Colon (tissue), 2 donors: ENCODE measurements at regions not wholly inside any gene's neighbourhood (a gene's known extent, or its start where the extent isn't known, plus 50 kb on each side); places are given as distances from the start of the nearest gene placed in this dataset.

Experiments used
- FAIRE-seq: peaks from 2 replicates; lab custom pipeline; 2012; peaks lifted over from hg19 to GRCh38; lab: Jason Lieb, UNC
- donor health status: control.
- donor health status: control.

DNA sequence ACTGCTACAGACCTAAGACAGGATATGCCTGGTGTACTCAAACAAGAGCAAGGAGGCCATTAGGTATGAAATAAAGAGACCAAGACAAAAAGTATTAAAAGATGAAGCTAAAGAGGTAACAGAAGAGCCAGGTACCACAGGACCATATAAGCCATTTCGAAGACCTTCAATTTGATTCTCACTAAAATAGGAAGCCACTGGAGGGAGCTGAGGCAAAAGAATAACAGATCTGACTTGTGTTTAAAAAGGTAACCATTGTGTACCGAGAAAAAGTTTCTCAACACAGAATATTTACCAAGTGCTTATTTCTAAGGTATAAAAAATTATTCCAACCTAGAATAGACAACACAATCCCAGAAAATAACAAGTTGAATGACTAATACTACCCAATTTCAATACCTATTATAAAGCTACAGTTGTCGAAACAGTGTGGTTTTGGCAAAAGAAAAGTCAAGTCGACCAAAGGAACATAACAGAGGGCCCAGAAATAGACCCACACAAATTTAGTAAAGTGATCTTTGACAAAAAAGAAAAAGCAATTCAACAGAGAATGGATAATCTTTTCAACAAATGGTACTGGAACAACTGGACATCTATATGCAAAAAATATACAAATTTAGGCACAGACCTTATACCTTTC lies 125.3 kb upstream of the DST start:
- FAIRE-seq: no peak

DNA sequence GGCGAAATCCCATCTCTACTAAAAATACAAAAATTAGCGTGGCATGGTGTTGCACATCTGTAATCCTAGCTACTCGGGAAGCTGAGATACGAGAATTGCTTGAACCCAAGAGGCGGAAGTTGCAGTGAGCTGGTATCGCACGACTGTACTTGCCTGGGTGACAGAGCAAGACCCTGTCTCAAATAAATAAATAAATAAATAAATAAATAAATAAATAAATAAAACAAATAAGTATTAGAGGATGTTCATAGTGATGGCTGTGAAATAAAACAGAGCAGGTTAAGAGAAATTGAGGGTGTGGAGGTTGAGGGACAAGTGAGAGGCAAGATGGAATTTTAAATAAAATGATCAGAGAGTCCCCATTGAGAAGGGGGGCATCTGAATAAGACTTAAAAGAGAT lies 124.7 kb upstream of the DST start:
- FAIRE-seq: no peak

DNA sequence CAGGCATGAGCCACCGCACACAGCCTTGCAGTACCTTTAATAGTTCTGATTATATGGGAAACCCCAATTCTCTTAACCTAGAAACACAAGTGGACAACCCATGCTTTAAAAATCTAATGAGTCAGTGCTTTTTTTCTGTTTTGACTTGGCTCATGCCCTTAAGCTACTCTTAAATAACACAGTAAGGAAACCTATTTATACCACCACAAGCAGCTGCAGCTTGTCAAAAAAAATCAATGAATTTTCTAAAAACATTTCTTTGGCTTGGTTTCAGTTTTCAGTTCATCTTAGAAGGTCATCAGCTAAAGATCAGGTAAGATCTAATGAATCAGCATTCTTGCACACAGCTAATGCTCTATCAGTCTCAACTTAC lies 124.1 kb upstream of the DST start:
- FAIRE-seq: no peak

DNA sequence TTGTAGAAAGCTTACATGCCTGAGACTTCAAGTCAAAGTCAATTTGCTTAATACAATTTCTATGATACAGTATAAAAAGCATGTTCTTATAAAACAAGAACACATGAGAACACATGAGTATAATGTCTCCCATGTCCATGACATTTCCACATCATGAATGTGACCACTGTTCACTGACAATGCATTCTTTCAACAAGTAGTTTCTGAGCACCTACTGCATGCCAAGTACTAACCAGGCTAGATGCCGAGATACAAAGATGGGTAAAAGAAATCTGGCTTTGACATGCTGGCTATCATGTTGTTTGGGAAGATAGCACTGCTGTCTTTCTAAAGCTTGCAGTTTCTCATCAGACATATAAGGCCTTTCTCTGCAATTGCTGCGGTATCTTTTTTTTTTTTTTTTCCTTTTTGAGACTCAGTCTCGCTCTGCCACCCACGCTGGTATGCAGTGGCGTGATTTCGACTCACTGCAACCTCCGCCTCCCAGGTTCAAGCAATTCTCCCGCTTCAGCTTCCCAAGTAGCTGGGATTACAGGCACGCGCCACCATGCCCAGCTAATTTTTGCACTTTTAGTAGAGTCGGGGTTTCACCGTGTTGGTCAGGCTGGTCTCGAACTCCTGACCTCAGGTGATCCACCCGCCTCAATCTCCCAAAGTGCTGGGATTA lies 123.6 kb upstream of the DST start:
- FAIRE-seq: no peak

DNA sequence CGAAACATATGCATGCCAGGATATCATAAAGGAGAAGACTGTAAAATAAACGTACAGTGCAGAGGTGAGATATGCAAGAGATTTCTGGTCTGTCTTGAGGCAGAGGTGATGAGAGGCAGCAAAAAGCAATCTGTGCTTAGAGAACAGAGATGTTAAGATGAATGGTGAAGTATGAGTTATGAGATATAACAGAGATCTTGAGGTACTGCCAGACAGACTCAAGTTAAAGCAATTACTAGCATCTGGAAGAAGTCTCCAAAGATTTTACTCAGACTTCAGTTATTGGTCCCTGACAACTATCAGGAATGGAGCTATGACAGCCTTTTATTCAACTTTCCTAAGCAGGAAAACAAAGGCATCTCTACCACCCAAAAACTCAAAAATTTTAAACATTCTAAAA lies 122.8 kb upstream of the DST start:
- no peak for FAIRE-seq

DNA sequence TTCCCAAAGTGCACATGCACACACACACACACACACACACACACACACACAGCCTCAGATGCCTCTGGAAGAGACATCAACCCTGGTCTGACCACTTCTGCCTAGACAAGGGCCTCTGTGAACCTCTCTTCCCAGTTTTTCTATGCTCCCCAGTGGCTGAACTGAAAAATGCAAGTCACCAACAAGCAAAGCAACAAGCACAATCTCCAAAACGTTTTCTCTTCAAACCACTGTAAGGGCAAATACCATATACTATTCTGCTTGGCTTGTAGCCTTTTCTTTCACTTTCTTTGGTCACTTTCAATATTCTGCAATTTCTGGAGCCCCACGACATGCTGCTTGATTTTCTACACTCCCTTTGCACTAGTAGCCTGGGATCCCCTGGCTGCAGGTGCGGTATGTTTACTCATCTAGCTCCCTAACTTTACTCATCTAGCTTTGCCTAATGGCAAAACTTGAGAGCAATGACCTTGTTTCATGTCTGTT lies 121.4 kb upstream of the DST start:
- FAIRE-seq: no peak

DNA sequence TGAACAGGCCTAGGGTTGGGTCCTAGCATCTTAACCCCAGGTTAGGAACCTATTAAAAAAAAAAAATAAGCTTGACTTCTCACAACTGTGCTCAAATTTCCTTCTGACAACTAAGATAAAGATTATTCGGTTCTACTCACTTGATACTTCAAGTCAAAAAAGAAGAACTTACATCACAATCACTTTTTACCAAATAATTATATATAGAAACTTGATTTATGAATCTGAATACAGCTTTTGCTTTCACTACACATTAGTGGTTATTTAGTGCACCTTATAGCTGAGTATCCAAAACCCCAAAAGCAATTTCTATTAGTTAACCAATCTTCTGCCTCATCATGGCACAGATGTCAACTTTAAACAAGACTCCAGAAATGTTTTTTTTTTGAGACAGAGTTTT lies 119.0 kb upstream of the DST start:
- FAIRE-seq: no peak

DNA sequence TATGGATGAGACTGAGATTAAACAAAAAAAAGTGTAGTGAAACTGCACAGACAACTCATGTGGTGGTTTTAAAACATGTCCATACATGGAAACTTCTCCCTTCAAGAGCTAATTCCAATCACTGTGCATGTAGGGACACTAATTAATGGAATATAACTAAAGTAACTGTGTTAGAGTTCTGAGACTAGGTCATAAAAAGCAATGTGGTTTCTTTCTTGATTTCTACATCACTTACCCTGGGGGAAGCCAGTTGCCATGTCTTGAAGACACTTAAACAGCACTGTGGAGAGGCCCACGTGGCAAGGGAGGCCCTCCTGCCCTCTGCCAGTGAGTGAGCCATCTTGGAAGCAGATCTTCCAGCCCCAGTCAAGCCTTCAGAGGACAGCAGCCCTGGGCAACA lies 118.2 kb upstream of the DST start:
- no peak for FAIRE-seq

DNA sequence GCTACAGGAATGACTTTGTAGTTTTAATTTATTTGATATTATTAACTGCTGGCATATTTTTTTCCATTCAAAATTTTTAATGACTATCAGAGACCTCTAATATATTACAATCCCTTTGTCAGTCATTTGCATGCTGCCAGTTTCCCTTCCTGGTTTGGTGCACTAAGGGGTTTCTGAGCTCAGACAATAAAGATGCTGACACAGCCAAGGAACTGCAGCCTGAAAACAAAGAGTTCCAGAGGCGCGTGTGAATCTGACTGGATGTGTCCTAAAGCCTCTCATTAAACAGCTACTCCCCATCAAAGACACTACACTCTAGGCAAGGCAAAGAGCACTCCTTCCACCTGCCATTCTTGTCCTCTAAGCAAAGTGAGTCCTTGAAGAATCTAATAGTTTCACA lies 116.8 kb upstream of the DST start:
- FAIRE-seq: no peak

DNA sequence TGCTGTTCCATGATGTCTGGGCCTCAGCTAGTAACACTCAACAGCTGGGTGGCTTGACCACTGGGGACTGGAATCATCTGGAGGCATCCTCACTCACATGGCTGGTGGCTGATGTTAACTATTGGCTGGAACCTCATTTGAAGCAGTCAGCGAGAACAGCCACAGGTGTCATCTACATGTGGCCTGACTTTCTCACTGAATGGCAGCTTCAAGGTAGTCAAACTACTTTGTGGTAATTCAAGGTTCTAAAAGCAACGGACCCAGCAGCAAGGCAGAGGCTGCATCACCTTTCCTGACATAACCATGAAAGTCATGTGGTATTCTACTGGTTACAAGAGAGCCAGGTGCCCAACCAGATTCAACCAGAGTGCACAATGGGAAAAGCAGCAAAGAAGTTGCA lies 115.9 kb upstream of the DST start:
- FAIRE-seq: no peak

DNA sequence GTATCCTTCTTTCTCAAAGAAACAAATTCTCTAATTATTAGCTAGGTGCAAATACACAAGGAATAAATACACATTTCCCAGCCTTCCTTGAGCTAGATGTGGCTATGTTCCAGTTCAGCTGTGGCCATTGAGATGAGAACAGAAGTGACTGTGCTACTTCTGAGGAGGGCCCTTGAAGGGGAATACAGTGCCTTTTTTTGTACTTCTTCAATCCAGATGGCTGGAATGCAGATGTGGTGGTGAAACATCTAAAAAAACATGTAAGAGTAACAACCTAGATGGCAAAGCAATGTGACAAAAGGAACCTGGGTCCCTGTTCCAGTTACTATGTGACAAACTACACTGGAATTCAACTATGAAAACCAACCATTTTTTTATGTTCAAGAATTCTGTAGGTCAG lies 115.4 kb upstream of the DST start:
- no peak for FAIRE-seq

DNA sequence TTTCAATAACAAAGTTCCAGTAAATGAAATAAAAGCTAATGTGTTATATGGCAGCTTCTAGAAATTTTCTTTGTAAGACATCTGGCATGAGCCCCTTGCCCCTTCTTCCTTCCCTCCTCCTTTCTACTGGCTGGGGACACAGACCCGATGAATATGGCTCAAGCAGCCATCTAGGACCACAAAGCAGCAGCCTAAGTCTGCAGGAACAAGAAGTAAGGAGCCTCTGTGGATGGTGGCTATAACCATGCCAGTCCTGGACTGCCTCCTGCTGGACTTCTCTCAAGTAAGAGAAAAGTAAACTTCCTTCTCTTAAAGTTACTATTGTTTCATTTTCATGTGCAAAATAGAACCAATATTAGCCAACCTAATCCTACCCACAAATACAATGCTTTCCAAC lies 114.9 kb upstream of the DST start:
- no peak for FAIRE-seq

DNA sequence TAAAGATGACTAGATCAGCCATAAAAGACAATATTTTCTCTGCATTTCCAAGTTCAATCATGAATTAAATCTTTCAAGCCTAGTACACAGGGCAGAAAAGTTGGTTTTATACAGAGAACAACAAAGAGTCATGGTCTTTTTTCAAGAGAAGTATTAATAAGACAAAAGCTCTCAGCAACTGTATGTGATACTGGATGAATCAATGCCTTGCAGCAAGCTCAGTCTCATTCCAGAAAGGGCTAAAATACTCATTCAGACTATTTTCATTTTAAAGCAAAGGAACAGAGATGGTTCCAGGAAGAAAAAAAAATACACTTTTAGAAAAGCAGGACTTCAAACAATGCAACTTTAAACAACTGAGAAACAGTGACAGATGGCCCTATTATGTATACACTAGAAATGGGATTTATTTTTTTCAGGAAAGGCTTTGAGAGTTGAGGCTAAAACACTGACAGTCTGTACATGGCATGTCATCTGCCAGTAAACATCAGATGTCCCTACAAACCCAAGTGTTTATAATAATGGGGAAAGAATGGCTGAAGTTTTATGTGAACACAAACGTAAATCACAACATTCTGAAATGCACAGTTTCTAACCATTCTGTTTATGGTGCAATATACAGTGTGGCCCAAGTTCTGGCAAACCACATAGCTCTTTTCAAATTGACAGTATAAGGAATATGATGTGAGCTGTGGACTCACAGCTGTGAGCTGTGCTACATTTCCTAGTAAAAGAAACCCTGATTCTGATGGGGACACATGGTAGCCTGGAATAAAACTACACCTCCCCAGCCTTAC lies 114.3 kb upstream of the DST start:
- FAIRE-seq: no peak

DNA sequence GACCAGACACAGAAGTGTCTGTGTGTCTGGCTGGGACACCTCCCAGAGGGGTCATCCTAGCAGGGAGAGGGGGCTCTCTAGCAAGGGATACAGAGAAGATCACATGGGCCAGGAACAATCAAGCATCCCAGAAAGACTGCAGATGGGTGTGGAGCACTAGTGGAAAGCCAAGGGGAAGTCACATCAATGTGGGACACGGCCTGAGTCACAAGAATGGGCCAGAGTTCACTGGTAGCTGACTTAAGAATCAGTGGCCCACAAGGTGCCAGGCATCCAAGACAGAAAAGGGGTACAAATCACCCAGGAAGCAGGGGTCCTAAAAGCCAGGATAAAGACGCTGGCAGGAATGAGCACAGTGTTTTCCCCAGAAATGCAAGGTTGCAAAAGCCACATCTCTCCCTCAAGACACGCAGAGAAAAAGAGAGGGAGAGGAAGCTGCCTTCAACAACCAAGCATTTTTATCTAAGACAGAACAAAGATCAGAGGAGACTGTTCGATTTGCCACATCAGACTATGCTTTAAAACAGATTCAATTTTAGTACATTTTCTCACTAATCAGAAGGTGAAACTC lies 113.6 kb upstream of the DST start:
- no peak for FAIRE-seq

DNA sequence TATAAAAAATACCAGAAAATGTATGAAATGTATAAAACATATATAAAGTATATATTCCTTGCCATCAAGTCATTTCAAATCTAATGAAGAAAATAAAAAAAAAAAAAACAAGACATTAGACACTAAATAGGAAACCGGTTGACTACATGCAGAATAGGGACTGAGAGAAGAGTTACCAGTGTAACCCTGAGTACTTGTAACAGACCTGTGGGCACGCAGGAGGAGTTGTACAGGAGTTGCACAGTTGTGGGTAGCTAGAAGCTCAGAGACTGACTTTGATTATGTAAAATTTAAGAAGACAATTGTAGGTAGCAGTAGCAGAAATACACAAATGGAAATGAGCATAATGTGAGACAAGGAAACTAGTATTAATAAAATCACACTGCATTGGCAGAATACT lies 112.4 kb upstream of the DST start:
- FAIRE-seq: no peak

DNA sequence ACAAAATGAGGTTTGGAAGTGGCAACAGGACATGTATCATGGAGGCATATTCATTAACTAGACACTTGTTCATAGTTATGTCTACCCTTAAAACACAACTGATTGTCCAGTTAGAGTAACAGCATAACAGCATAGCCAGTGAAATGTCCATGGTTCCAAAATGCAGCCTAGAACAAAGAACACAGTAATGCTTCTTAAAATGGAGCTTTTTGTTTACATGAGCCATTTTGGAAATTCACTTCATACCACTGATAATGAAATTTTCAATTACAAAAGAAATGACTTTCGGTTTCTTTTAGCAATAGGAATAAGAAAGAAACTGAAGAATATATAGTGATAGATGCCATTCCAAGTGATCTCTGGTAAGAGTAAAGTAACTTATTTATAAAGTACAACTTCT lies 111.1 kb upstream of the DST start:
- no peak for FAIRE-seq

DNA sequence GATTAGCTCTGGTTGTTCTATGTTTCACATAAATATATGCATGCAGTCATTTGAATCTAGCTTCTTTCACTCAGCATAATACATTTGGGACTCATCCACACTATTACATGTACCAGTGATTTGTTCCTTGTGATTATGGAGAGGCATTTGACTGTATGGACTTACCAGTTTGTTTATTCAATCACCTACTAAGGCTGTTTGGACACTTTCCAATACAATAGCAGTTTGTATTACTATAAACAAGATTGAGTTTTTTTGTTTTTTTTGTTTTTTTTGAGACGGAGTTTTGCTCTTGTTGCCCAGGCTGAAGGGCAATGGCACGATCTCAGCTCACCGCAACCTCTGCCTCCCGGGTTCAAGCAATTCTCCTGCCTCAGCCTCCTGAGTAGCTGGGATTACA lies 109.8 kb upstream of the DST start:
- no peak for FAIRE-seq

DNA sequence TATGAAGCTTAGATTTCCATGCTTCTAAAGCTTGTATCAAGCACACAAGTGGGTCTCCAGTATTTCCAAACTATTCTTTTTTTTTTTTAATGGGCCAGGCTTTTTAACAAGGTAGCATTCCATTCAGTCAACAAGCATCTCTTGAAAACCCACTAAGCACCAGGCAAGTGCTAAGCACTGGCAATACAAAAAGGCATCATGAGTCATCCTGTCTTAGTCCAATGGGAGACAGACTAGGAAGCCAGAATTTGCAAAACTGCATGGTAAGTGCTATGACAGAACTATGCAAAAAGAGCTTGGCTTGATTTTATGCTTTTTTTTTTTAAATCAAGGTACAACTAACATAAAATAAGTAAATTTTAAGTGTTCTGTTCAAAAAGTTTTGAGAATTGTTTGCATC lies 109.3 kb upstream of the DST start:
- no peak for FAIRE-seq

DNA sequence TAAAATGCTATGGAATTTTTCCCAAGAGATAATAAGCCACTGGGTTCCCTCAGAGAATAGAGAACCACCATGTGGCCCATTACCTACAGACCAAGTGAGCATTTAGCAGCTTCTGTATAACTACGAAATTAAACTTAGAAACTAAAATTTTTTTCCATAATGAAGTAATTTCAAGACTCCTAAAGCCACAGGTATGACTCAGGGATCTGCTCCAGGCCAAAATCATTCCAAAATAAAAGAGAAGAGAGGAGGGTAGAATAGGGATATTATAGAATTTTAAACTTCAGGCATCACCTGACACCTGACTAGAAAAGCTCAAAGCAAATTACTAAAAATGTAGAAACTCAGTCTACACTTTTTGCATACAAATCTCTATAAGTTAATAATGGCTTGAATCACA lies 108.9 kb upstream of the DST start:
- no peak for FAIRE-seq

DNA sequence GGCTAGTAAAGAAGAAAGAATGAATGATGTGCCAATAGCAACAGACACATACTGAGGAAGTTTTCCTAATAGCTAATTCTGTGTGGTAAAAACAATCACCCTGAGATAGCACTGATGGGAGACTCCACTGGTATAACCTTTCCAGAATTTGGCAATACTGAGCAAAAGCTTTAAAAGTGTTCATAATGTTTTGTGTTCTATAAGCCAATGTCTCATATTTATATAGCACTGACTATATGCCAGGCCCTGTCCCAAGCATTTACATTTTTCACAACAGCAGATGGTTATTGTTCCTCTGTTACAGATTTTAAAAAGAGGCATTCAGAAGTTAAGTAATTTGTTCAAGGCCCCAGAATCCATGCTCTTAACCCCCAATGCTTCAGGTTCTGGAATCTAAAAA lies 108.0 kb upstream of the DST start:
- no peak for FAIRE-seq

DNA sequence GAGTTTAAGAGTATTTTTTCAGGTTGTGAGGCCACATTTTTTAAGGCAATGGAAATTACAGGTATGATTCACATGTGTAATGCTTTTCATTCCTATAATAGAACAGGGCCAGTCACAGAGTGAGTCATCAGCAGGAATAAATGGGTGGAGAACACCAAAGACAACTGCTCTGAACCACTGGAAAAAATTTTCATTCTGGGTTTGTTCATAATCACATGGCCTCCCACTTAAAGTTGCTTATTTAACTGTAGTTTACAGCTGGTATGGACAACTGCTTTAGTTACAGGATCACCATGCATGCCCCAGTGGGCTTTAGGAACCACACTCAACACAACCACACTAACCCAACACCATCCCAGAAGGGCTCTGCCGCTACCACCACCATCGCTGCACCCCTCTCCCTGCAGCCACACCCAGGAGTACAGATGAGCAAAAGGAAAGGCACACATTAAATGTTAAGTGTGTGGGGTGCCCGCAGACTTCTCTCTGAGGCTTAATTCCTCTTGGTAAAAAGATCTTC lies 107.0 kb upstream of the DST start:
- no peak for FAIRE-seq

DNA sequence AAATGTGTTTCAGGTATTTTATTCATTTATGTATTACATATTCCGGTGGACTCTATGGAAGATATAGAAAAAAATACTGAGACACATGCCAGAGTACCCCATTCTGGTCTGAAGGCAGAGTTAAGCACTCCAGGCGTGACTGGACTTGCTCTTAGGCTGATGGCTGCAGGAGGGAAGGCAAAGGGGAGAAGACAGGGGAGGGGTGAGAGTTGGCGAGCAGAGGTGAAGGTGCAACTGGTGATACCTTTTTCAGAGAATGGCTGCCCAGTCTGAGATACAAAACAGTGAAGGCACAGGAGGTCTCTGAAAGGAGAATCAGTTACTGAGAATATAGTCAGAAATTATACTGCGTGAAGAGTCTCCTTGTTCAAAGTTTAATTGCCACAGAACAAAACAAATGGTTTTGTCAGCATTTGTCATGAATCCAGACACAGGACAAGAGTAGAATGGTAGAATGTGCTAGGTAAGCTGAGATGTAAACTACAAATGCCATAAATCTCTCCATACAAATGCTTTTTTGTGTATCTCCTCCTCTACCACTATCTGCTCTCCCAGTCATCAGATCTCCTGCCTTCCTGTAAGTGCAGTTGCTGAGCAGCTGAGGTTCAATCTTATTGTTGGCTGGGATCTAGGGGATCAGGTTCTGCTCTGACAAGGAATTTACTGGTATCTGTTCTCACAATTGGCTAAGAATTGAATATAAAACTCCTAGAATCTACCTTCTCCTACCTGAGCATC lies 104.2 kb upstream of the DST start:
- no peak for FAIRE-seq
